ENCODE measurements at regions not wholly inside any gene's neighbourhood (a gene's known extent, or its start where the extent isn't known, plus 50 kb on each side); places are given as distances from the start of the nearest gene placed in this dataset.
"Not testable (repeated sequence)": the region's sequence is repeated elsewhere in the genome, so short reads cannot be mapped to it uniquely, and the experiment has no call there.

DNA sequence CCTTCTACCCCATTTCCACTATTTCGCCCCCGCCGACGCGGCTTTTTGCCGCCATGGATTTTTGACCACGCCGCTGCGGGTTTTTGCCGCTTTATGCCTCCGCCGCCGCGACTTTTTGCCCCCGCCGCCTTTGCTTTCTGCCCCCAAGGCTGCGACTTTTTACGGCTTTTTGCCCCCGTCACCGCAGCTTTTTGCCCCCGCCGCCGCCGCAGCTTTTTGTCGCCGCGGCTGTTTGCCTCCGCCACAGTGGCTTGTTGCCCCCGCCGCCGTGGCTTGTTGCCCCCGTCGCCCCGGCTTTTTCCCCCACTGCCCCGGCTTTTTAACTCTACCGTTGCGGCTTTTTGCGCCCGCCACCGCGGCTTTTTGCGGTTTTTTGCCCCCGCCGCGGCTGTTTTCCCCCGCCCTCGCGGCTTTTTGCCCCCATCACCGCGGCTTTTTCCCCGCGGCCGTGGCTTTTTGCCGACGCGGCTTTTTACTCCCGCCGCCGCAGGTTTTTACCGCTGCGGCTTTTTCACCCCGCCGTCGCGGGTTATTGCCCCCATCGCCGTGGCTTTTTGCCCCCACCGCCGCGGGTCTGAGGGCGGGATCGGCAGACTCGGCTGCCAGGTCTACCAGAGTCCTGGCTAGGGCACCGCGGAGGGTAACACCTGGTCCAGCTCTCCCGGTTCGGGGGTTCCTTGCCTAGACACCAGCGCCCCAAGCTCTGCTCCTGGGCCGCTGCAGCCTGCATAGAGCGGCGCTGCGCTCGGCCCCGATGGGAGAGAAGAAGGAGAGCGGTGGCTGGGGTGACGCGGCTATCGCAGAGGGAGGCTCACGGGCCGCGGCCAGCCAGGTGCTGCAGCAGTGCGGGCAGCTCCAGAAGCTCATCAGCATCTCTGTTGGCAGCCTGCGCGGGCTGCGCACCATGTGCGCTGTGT is 562.7 kb upstream of the WSB1 start:
- no peak for TF ChIP-seq CTCF (IDR thresholded peaks at IDR 0.05; ENCODE audit: low read depth, low read length)
- in situ Hi-C loops (cut with HindIII; ENCODE audit: low sequenced_read_pairs), result no loop called here
- H3K4me3 ChIP-seq (ENCODE audit: low read depth, low read length), result no peak overlapping the region
- DNase-seq (ENCODE audit: low read depth, low spot score), result no peak

- in situ Hi-C loops (cut with HindIII; ENCODE audit: low sequenced_read_pairs); DNase-seq (ENCODE audit: low read depth, low spot score); H3K4me3 ChIP-seq (ENCODE audit: low read depth, low read length): not testable (repeated sequence)
Observed at GRCh38 chr17:26731926-26732325, 562.0 kb upstream of the WSB1 start.

- H3K4me3 ChIP-seq (ENCODE audit: low read depth, low read length); in situ Hi-C loops (cut with HindIII; ENCODE audit: low sequenced_read_pairs); DNase-seq (ENCODE audit: low read depth, low spot score): not testable (repeated sequence)
Observed at GRCh38 chr17:26734775-26735174, 559.1 kb upstream of the WSB1 start.

DNA sequence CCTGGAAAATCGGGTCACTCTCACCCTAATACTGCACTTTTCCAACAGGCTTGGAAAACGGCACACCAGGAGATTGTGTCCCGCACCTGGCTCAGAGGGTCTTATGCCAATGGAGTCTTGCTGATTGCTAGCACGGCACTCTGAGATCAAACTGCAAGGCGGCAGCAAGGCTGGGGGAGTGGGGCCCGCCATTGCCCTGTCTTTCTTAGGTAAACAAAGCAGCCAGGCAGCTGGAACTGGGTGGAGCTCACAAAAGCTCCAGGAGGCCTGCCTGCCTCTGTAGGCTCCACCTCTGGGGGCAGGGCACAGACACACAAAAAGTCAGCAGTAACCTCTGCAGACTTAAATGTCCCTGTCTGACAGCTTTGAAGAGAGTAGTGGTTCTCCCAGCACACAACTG is 557.9 kb upstream of the WSB1 start:
- in situ Hi-C loops (cut with HindIII; ENCODE audit: low sequenced_read_pairs); DNase-seq (ENCODE audit: low read depth, low spot score); H3K4me3 ChIP-seq (ENCODE audit: low read depth, low read length): not testable (repeated sequence)

GRCh38 chr17:26765860-26766709 is 527.8 kb upstream of the WSB1 start:
- TF ChIP-seq CTCF (IDR thresholded peaks at IDR 0.05; ENCODE audit: low read depth, low read length), result no peak
- DNase-seq (ENCODE audit: low read depth, low spot score), result no peak
- H3K4me3 ChIP-seq (ENCODE audit: low read depth, low read length), result no peak overlapping the region
- in situ Hi-C loops (cut with HindIII; ENCODE audit: low sequenced_read_pairs), result no loop called here

- H3K4me3 ChIP-seq (ENCODE audit: low read depth, low read length), result no peak overlapping the region
- TF ChIP-seq CTCF (IDR thresholded peaks at IDR 0.05; ENCODE audit: low read depth, low read length), result no peak
- in situ Hi-C loops (cut with HindIII; ENCODE audit: low sequenced_read_pairs), result no loop called here
- no peak for DNase-seq (ENCODE audit: low read depth, low spot score)
Observed at GRCh38 chr17:26766743-26767142, 527.2 kb upstream of the WSB1 start.

- no peak for DNase-seq (ENCODE audit: low read depth, low spot score)
- H3K4me3 ChIP-seq (ENCODE audit: low read depth, low read length), result no peak overlapping the region
- in situ Hi-C loops (cut with HindIII; ENCODE audit: low sequenced_read_pairs), result no loop called here
- no peak for TF ChIP-seq CTCF (IDR thresholded peaks at IDR 0.05; ENCODE audit: low read depth, low read length)
Observed at GRCh38 chr17:26773189-26774188, 520.4 kb upstream of the WSB1 start.

Measured in astrocyte of the spinal cord (primary cell).